Cardiac fibroblast (primary cell): ENCODE measurements at regions not wholly inside any gene's neighbourhood (a gene's known extent, or its start where the extent isn't known, plus 50 kb on each side); places are given as distances from the start of the nearest gene placed in this dataset.

Experiments
- DNase-seq, 2 donors: peaks; one replicate each; pipeline versions ENCODE4 v3.0.0 to v3.0.0-alpha.2; 2010; ENCODE audit warnings: low read depth in 2 of 2
- H3K4me3 ChIP-seq, 2 donors: replicated peaks in 1 of 2; 1 replicate in 1 of 2; 2 replicates in 1 of 2; pipeline ENCODE4 v1.5.1; 2011; ENCODE audit warnings: low read depth in 2 of 2, low read length in 2 of 2, mild to moderate bottlenecking in 2 of 2, moderate library complexity in 1 of 2
- CTCF ChIP-seq: IDR thresholded peaks from one replicate; pipeline ENCODE4 v1.5.1; 2011; ENCODE audit warnings: low read depth, mild to moderate bottlenecking, low read length, inconsistent platforms

- H3K4me3 ChIP-seq, result no peak overlapping the region
- no peak for TF ChIP-seq CTCF
- peak; percentile 35 to 64 for DNase-seq
These were observed 58.8 kb upstream of the C1QTNF9B start for GRCh38 chr13:23956106-23956505.

GRCh38 chr13:23957981-23958380 lies 60.7 kb upstream of the C1QTNF9B start:
- no peak for DNase-seq
- no peak overlapping the region for H3K4me3 ChIP-seq
- TF ChIP-seq CTCF, result no peak

GRCh38 chr13:23959231-23959862 lies 62.0 kb upstream of the C1QTNF9B start:
- DNase-seq, result peak; percentile 23 to 31
- no peak for TF ChIP-seq CTCF
- H3K4me3 ChIP-seq, result no peak overlapping the region

- TF ChIP-seq CTCF, result peak; percentile 80
- DNase-seq, result peak; percentile 68
- H3K4me3 ChIP-seq, result no peak overlapping the region
These were observed 63.4 kb upstream of the C1QTNF9B start for GRCh38 chr13:23960566-23961156.

- no peak for TF ChIP-seq CTCF
- no peak for DNase-seq
These were observed 66.1 kb upstream of the C1QTNF9B start for GRCh38 chr13:23963184-23963931.

GRCh38 chr13:23963947-23964346 lies 66.6 kb upstream of the C1QTNF9B start:
- DNase-seq, result peak in 1 of 2 donors; percentile 41
- H3K4me3 ChIP-seq, result no peak overlapping the region
- TF ChIP-seq CTCF, result no peak

More at GRCh38 chr13:23963184-23963931, 66.1 kb upstream of the C1QTNF9B start:
- H3K4me3 ChIP-seq, result no peak overlapping the region
